Mesenchymal stem cell (in vitro differentiated cells and primary cell): ENCODE measurements at regions not wholly inside any gene's neighbourhood (a gene's known extent, or its start where the extent isn't known, plus 50 kb on each side); places are given as distances from the start of the nearest gene placed in this dataset.

Source experiments
- DNase-seq: peaks from one replicate; pipeline ENCODE4 v3.0.0-alpha.2; 2013
- H2AFZ ChIP-seq: one replicate; pipeline ENCODE4 v1.6.1; 2013; ENCODE audit warnings: low read depth, mild to moderate bottlenecking, control low read depth, inconsistent platforms, low read length, moderate library complexity
- H2AK5ac ChIP-seq: 2 replicates; pipeline ENCODE4 v1.6.1; 2013; ENCODE audit warnings: low read length, moderate library complexity, mild to moderate bottlenecking, inconsistent platforms; ENCODE audit not compliant: severe bottlenecking
- H2BK120ac ChIP-seq: one replicate; pipeline ENCODE4 v1.6.1; 2013; ENCODE audit warnings: low read depth, mild to moderate bottlenecking, inconsistent platforms, low read length, moderate library complexity
- H2BK12ac ChIP-seq, 2 experiments: one replicate each; pipeline ENCODE4 v1.6.1; 2013; ENCODE audit warnings: inconsistent platforms in 2 of 2, low read length in 2 of 2, mild to moderate bottlenecking in 2 of 2, moderate library complexity in 2 of 2, control low read depth in 1 of 2
- H2BK15ac ChIP-seq: one replicate; pipeline ENCODE4 v1.6.1; 2013; ENCODE audit warnings: mild to moderate bottlenecking, low read depth, inconsistent platforms; ENCODE audit not compliant: poor library complexity, severe bottlenecking
- H2BK5ac ChIP-seq: 2 replicates; pipeline ENCODE4 v1.6.1; 2013; ENCODE audit warnings: low read depth, mild to moderate bottlenecking, low read length, control low read depth, inconsistent platforms; ENCODE audit not compliant: poor library complexity, severe bottlenecking
- H3K14ac ChIP-seq, 2 experiments: one replicate each; pipeline ENCODE4 v1.6.1; 2013; ENCODE audit warnings: inconsistent platforms in 2 of 2, low read length in 2 of 2, control low read depth in 1 of 2, mild to moderate bottlenecking in 1 of 2, moderate library complexity in 1 of 2
- H3K18ac ChIP-seq, 2 experiments: one replicate each; pipeline ENCODE4 v1.6.1; 2013; ENCODE audit warnings: inconsistent platforms in 2 of 2, low read length in 2 of 2, control low read depth in 1 of 2, low read depth in 1 of 2, mild to moderate bottlenecking in 1 of 2
- H3K23ac ChIP-seq, 2 experiments: one replicate each; pipeline ENCODE4 v1.6.1; 2013; ENCODE audit warnings: inconsistent platforms in 2 of 2, low read length in 2 of 2, mild to moderate bottlenecking in 2 of 2, moderate library complexity in 2 of 2, control low read depth in 1 of 2
- H3K27ac ChIP-seq: 2 replicates; pipeline ENCODE4 v1.5.1; 2013; ENCODE audit warnings: mild to moderate bottlenecking, moderate library complexity, low read length, control low read depth, inconsistent platforms; ENCODE audit not compliant: poor library complexity, severe bottlenecking
- H3K27me3 ChIP-seq, 2 experiments: 2 replicates each; pipeline versions ENCODE4 v1.6.1 to v1.7.0; 2013; ENCODE audit warnings: low read length in 2 of 2, mild to moderate bottlenecking in 2 of 2, moderate library complexity in 2 of 2, control low read depth in 1 of 2, inconsistent platforms in 1 of 2; ENCODE audit not compliant: control insufficient read depth in 1 of 2, insufficient read depth in 1 of 2
- H3K36me3 ChIP-seq, 2 experiments: 2 replicates each; pipeline versions ENCODE4 v1.6.1 to v1.7.0; 2013; ENCODE audit warnings: low read length in 2 of 2, control low read depth in 1 of 2, inconsistent platforms in 1 of 2, low read depth in 1 of 2, mild to moderate bottlenecking in 1 of 2; ENCODE audit not compliant: insufficient read depth in 2 of 2, control insufficient read depth in 1 of 2
- H3K4ac ChIP-seq, 2 experiments: one replicate each; pipeline ENCODE4 v1.6.1; 2013; ENCODE audit warnings: inconsistent platforms in 2 of 2, low read length in 2 of 2, mild to moderate bottlenecking in 2 of 2, moderate library complexity in 2 of 2, control low read depth in 1 of 2, low read depth in 1 of 2
- H3K4me1 ChIP-seq: 2 replicates; pipeline ENCODE4 v1.6.1; 2013; ENCODE audit warnings: low read depth, low read length, control low read depth; ENCODE audit not compliant: control insufficient read depth, insufficient read depth
- H3K4me2 ChIP-seq: 2 replicates; pipeline ENCODE4 v1.6.1; 2013; ENCODE audit warnings: low read length, mild to moderate bottlenecking, inconsistent platforms; ENCODE audit not compliant: poor library complexity, severe bottlenecking
- H3K4me3 ChIP-seq, 2 experiments: 2 replicates each; pipeline versions ENCODE4 v1.5.1 to v1.7.0; 2013; ENCODE audit warnings: low read length in 2 of 2, mild to moderate bottlenecking in 2 of 2, control low read depth in 1 of 2, low read depth in 1 of 2; ENCODE audit not compliant: insufficient read depth in 1 of 2
- H3K79me1 ChIP-seq: replicated peaks from 2 replicates; pipeline ENCODE4 v1.6.1; 2013; ENCODE audit warnings: mild to moderate bottlenecking, control low read depth, low read length, inconsistent platforms; ENCODE audit not compliant: poor library complexity, severe bottlenecking
- H3K9ac ChIP-seq: 2 replicates; pipeline ENCODE4 v1.7.0; 2013; ENCODE audit warnings: mild to moderate bottlenecking, low read length, moderate library complexity
- H3K9me3 ChIP-seq: 2 replicates; pipeline ENCODE4 v1.7.0; 2013; ENCODE audit warnings: mild to moderate bottlenecking, low read length; ENCODE audit not compliant: control insufficient read depth
- H4K8ac ChIP-seq: one replicate; pipeline ENCODE4 v1.6.1; 2013; ENCODE audit warnings: inconsistent platforms, mild to moderate bottlenecking, low read length, moderate library complexity
- H4K91ac ChIP-seq: one replicate; pipeline ENCODE4 v1.6.1; 2013; ENCODE audit warnings: mild to moderate bottlenecking, low read length, inconsistent platforms
- WGBS: methylation state at CpG from one replicate; pipeline ENCODE4 v1.1.7; 2013; ENCODE audit warnings: mixed read lengths; 5-methylcytosine and 5-hydroxymethylcytosine counted together

- no peak overlapping the region for H4K8ac ChIP-seq
- no peaks in the 10 kb centered on the region for H3K36me3 ChIP-seq
- H3K14ac ChIP-seq: no peak overlapping the region
- no peak for DNase-seq
- no peak overlapping the region for H2BK12ac ChIP-seq
- H2BK120ac ChIP-seq: no peak overlapping the region
- H3K27ac ChIP-seq: no peak overlapping the region
- WGBS: no CpG with 5 or more reads among the region's 3 CpGs
- H3K23ac ChIP-seq: no peak overlapping the region
- H3K27me3 ChIP-seq: peaks cover 0 to 3% of the 10 kb centered on the region in 2 experiments
- no peak overlapping the region for H2AFZ ChIP-seq
- H3K4me3 ChIP-seq: no peak overlapping the region
- H3K4me2 ChIP-seq: no peak overlapping the region
- H2BK15ac ChIP-seq: no peak overlapping the region
- no peak overlapping the region for H2BK5ac ChIP-seq
- no peak overlapping the region for H3K18ac ChIP-seq
- no peaks in the 10 kb centered on the region for H3K79me1 ChIP-seq
- no peak overlapping the region for H2AK5ac ChIP-seq
- no peaks in the 10 kb centered on the region for H3K4me1 ChIP-seq
- no peak overlapping the region for H4K91ac ChIP-seq
- H3K9me3 ChIP-seq: no peaks in the 10 kb centered on the region
- no peak overlapping the region for H3K9ac ChIP-seq
- H3K4ac ChIP-seq: no peak overlapping the region
Observed at GRCh38 chr7:42385912-42386311, 148.9 kb upstream of the GLI3 start.

- Histone ChIP-seq H3K27me3 (peaks cover 0 to under 1% of the 10 kb centered on the region in 2 experiments), H2BK5ac (no peak overlapping the region), H3K79me1 (no peaks in the 10 kb centered on the region), H4K8ac (no peak overlapping the region), H4K91ac (no peak overlapping the region), H3K27ac (no peak overlapping the region), H3K14ac (no peak overlapping the region), H3K4ac (no peak overlapping the region), H3K23ac (no peak overlapping the region), H2AK5ac (no peak overlapping the region), H3K9ac (no peak overlapping the region), H2BK12ac (no peak overlapping the region), H3K4me1 (no peaks in the 10 kb centered on the region), H3K18ac (no peak overlapping the region), H2BK15ac (no peak overlapping the region), H3K36me3 (no peaks in the 10 kb centered on the region), H3K4me3 (no peak overlapping the region), H2BK120ac (no peak overlapping the region), H2AFZ (no peak overlapping the region), H3K4me2 (no peak overlapping the region), H3K9me3 (no peaks in the 10 kb centered on the region)
- no peak for DNase-seq
- WGBS: 100% methylated on average over 1 of the region's 1 CpG
Observed at GRCh38 chr7:42381161-42381560, 144.2 kb upstream of the GLI3 start.

- Histone ChIP-seq H3K4me3 (no peak overlapping the region), H3K4ac (no peak overlapping the region), H3K27me3 (peaks cover 0 to 4% of the 10 kb centered on the region in 2 experiments), H3K4me2 (no peak overlapping the region), H3K23ac (no peak overlapping the region), H3K27ac (peak overlapping the region; percentile 32), H2BK15ac (no peak overlapping the region), H4K8ac (no peak overlapping the region), H2AFZ (no peak overlapping the region), H2BK12ac (no peak overlapping the region), H2BK5ac (no peak overlapping the region), H4K91ac (no peak overlapping the region), H3K36me3 (no peaks in the 10 kb centered on the region), H3K4me1 (no peaks in the 10 kb centered on the region), H2BK120ac (no peak overlapping the region), H3K18ac (no peak overlapping the region), H3K9ac (no peak overlapping the region), H3K79me1 (no peaks in the 10 kb centered on the region), H3K14ac (no peak overlapping the region), H2AK5ac (no peak overlapping the region), H3K9me3 (no peaks in the 10 kb centered on the region)
- no peak for DNase-seq
- WGBS: 80% methylated on average over 1 of the region's 1 CpG
Observed at GRCh38 chr7:42380401-42380800, 143.4 kb upstream of the GLI3 start.

- H3K18ac ChIP-seq: no peak overlapping the region
- H3K4me1 ChIP-seq: no peaks in the 10 kb centered on the region
- H3K14ac ChIP-seq: no peak overlapping the region
- H3K23ac ChIP-seq: no peak overlapping the region
- no peak overlapping the region for H3K4me3 ChIP-seq
- H3K9me3 ChIP-seq: no peaks in the 10 kb centered on the region
- no peak overlapping the region for H4K8ac ChIP-seq
- WGBS: 100% methylated on average over 2 of the region's 3 CpGs
- DNase-seq: no peak
- H3K27ac ChIP-seq: no peak overlapping the region
- no peak overlapping the region for H2BK120ac ChIP-seq
- no peaks in the 10 kb centered on the region for H3K79me1 ChIP-seq
- H2BK12ac ChIP-seq: no peak overlapping the region
- no peak overlapping the region for H4K91ac ChIP-seq
- no peak overlapping the region for H3K4me2 ChIP-seq
- H2AK5ac ChIP-seq: no peak overlapping the region
- H3K4ac ChIP-seq: no peak overlapping the region
- no peak overlapping the region for H2AFZ ChIP-seq
- no peak overlapping the region for H3K9ac ChIP-seq
- H2BK15ac ChIP-seq: no peak overlapping the region
- peaks cover 0 to 4% of the 10 kb centered on the region in 2 experiments for H3K27me3 ChIP-seq
- no peaks in the 10 kb centered on the region for H3K36me3 ChIP-seq
- H2BK5ac ChIP-seq: no peak overlapping the region
Observed at GRCh38 chr7:42378149-42378548, 141.1 kb upstream of the GLI3 start.
